Endothelial cell of umbilical vein (primary cell): ENCODE measurements at regions not wholly inside any gene's neighbourhood (a gene's known extent, or its start where the extent isn't known, plus 50 kb on each side); places are given as distances from the start of the nearest gene placed in this dataset.

Experiments
- BruUV-seq: library from RNA; stranded (reverse); fragments of 400-500 nt; replicated peaks from 2 replicates; lab custom pipeline; 2021; lab: Mats Ljungman, UMichigan
- CTCF ChIA-PET: fragments of 300-600, 350-600 bp; sonication (Branson Sonifier 250); formaldehyde crosslinking; loops from one replicate; lab custom pipeline; 2021; ENCODE audit warnings: antibody characterized with exemption, inconsistent platforms; lab: Charles Lee
- POLR2A ChIA-PET: fragments of 300-600, 350-600 bp; sonication (Branson Sonifier 250); formaldehyde crosslinking; loops from one replicate; lab custom pipeline; 2021; ENCODE audit warnings: antibody characterized with exemption, inconsistent platforms; lab: Charles Lee
- DNase-seq: peaks from one replicate; pipeline ENCODE4 v3.0.0-alpha.2; 2011; ENCODE audit warnings: low read depth, low spot score
- FAIRE-seq: peaks from 2 replicates; lab custom pipeline; 2011; peaks lifted over from hg19 to GRCh38; lab: Jason Lieb, UNC
- H2AFZ ChIP-seq: 2 replicates; pipeline ENCODE4 v1.6.0; 2012; ENCODE audit warnings: low read depth, low read length, control low read depth, inconsistent platforms
- H3K27ac ChIP-seq: 2 replicates; pipeline ENCODE4 v1.5.1; 2011; ENCODE audit warnings: low read depth, mild to moderate bottlenecking, control low read depth, low read length, moderate library complexity; ENCODE audit not compliant: insufficient read depth
- H3K27me3 ChIP-seq, 2 experiments: 2 replicates each; pipeline versions ENCODE4 v1.6.0 to v1.6.1; 2011; ENCODE audit warnings: low read length in 2 of 2, mixed read lengths in 1 of 2; ENCODE audit not compliant: control insufficient read depth in 2 of 2, insufficient read depth in 2 of 2
- H3K36me3 ChIP-seq, 2 experiments: 2 replicates in 1 of 2; 3 replicates in 1 of 2; pipeline ENCODE4 v1.5.1; 2011; ENCODE audit warnings: low read length in 2 of 2, mild to moderate bottlenecking in 1 of 2, moderate library complexity in 1 of 2; ENCODE audit not compliant: control insufficient read depth in 2 of 2, insufficient read depth in 2 of 2; ENCODE audit errors: extremely low read depth in 1 of 2
- H3K4me1 ChIP-seq: 3 replicates; pipeline ENCODE4 v1.5.1; 2011; ENCODE audit warnings: mild to moderate bottlenecking, low read length; ENCODE audit not compliant: control insufficient read depth, insufficient read depth; ENCODE audit errors: extremely low read depth
- H3K4me2 ChIP-seq: 2 replicates; pipeline ENCODE4 v1.6.1; 2011; ENCODE audit warnings: low read length, control low read depth, mixed read lengths; ENCODE audit not compliant: insufficient read depth
- H3K4me3 ChIP-seq, 3 experiments: fragments of 200-600 bp in 1 of 3; sonication (generic), shearing (Covaris generic) in 1 of 3; replicated peaks in 1 of 3; 2 replicates each; pipeline ENCODE4 v1.5.1; 2011 to 2016; ENCODE audit warnings: control low read depth in 3 of 3, low read length in 3 of 3, mild to moderate bottlenecking in 2 of 3, inconsistent platforms in 1 of 3, low read depth in 1 of 3, moderate library complexity in 1 of 3; ENCODE audit not compliant: insufficient read depth in 1 of 3
- H3K79me2 ChIP-seq: 2 replicates; pipeline ENCODE4 v1.6.0; 2012; ENCODE audit warnings: low read length, inconsistent platforms; ENCODE audit not compliant: control insufficient read depth, insufficient read depth
- H3K9ac ChIP-seq: replicated peaks from 2 replicates; pipeline ENCODE3; 2011; ENCODE audit warnings: low read length, control low read depth; ENCODE audit not compliant: insufficient read depth; ENCODE audit errors: extremely low read depth
- H3K9me1 ChIP-seq: replicated peaks from 3 replicates; pipeline ENCODE4 v1.6.0; 2011; ENCODE audit warnings: mild to moderate bottlenecking, low read length; ENCODE audit not compliant: control insufficient read depth, insufficient read depth; ENCODE audit errors: extremely low read depth
- H3K9me3 ChIP-seq: replicated peaks from 2 replicates; pipeline ENCODE4 v1.5.1; 2012; ENCODE audit warnings: low read length, inconsistent platforms; ENCODE audit not compliant: control insufficient read depth, insufficient read depth
- H4K20me1 ChIP-seq: replicated peaks from 2 replicates; pipeline ENCODE3; 2011; ENCODE audit warnings: mild to moderate bottlenecking, low read length; ENCODE audit not compliant: control insufficient read depth, insufficient read depth; ENCODE audit errors: extremely low read depth
- CTCF ChIP-seq, 2 donors: IDR thresholded peaks; 1 replicate in 1 of 2; 2 replicates in 1 of 2; pipeline ENCODE4 v1.5.1; 2011; ENCODE audit warnings: low read length in 2 of 2, mild to moderate bottlenecking in 2 of 2, moderate library complexity in 2 of 2, control low read depth in 1 of 2, inconsistent platforms in 1 of 2, low read depth in 1 of 2; ENCODE audit not compliant: insufficient read depth in 1 of 2; ENCODE audit errors: extremely low read depth in 1 of 2
- EZH2 ChIP-seq: IDR thresholded peaks from 2 replicates; pipeline ENCODE4 v1.6.1; 2012; ENCODE audit warnings: borderline replicate concordance, low read depth, mild to moderate bottlenecking, moderate library complexity, low read length, inconsistent platforms; ENCODE audit not compliant: severe bottlenecking
- FOS ChIP-seq: IDR thresholded peaks from 2 replicates; pipeline ENCODE4 v1.6.1; 2011; ENCODE audit warnings: mild to moderate bottlenecking, low read length, moderate library complexity, borderline replicate concordance; ENCODE audit not compliant: insufficient read depth
- GATA2 ChIP-seq: IDR thresholded peaks from 2 replicates; pipeline ENCODE4 v1.7.0; 2011; ENCODE audit warnings: low read depth, mild to moderate bottlenecking, moderate library complexity, mixed read lengths, low read length; ENCODE audit not compliant: insufficient read length, insufficient read depth
- JUN ChIP-seq: IDR thresholded peaks from 2 replicates; pipeline ENCODE4 v1.6.1; 2011; ENCODE audit warnings: borderline replicate concordance, low read depth; ENCODE audit not compliant: insufficient read length, insufficient read depth
- MAX ChIP-seq: IDR thresholded peaks from 2 replicates; pipeline ENCODE4 v1.6.1; 2011; ENCODE audit not compliant: insufficient read depth, insufficient read length
- MYC ChIP-seq: IDR thresholded peaks from one replicate; pipeline ENCODE4 v1.6.1; 2011; ENCODE audit warnings: mild to moderate bottlenecking, low read depth, low read length
- POLR2A ChIP-seq: IDR thresholded peaks from 2 replicates; pipeline ENCODE4 v1.6.1; 2012; ENCODE audit warnings: low read depth, mild to moderate bottlenecking, control low read depth, low read length
- POLR2AphosphoS5 ChIP-seq: IDR thresholded peaks from 2 replicates; pipeline ENCODE4 v1.6.1; 2012; ENCODE audit warnings: low read depth, mild to moderate bottlenecking, control low read depth, low read length, moderate library complexity; ENCODE audit not compliant: insufficient read depth
- dilution Hi-C: fragments of 300-500 bp; cut with MboI; formaldehyde crosslinking; loops from one replicate; pipeline ENCODE4 v1.15.0; 2019; ENCODE audit warnings: low sequenced_read_pairs; ENCODE audit not compliant: extremely low pct_ligation_motif_present
- intact Hi-C: fragments of 100-400 bp; cut with micrococcal nuclease; formaldehyde crosslinking; loops from one replicate; pipeline ENCODE4 v1.10.0; 2022

GRCh38 chr7:47170516-47170915 lies 411.4 kb downstream of the TNS3 start:
- no peak for TF ChIP-seq EZH2
- no peak for TF ChIP-seq JUN
- no peak for TF ChIP-seq GATA2
- TF ChIP-seq MAX, result no peak
- no peak for TF ChIP-seq MYC
- TF ChIP-seq CTCF (IDR thresholded peaks at IDR 0.05; ENCODE audit: extremely low read depth in 1 of 2, insufficient read depth in 1 of 2, low read depth in 1 of 2, low read length in 2 of 2), result no peak
- no peak for TF ChIP-seq POLR2A
- TF ChIP-seq FOS, result no peak
- no peak for TF ChIP-seq POLR2AphosphoS5
- Histone ChIP-seq H3K9me3 (no peaks in the 10 kb centered on the region), H3K27ac (no peak overlapping the region), H3K9me1 (no peaks in the 10 kb centered on the region), H3K4me2 (no peak overlapping the region), H3K27me3 (peaks cover 0 to 2% of the 10 kb centered on the region in 2 experiments), H4K20me1 (no peaks in the 10 kb centered on the region), H3K4me1 (no peaks in the 10 kb centered on the region), H3K79me2 (no peaks in the 10 kb centered on the region), H2AFZ (no peak overlapping the region), H3K9ac (no peak overlapping the region), H3K4me3 (no peak overlapping the region), H3K36me3 (no peaks in the 10 kb centered on the region)
- FAIRE-seq (no peak), DNase-seq (no peak)
- dilution Hi-C loops, result no loop called here
- BruUV-seq, result no TSS peak
- ChIA-PET POLR2A (no interaction called here), CTCF (interaction anchor here (1.7 kb wide), 1 partner anchor 1253 kb away, joined by 3 read pairs; no protein-coding TSS in a partner anchor)
- intact Hi-C loops, result no loop called here
